Uterus (tissue), 2 donors: ENCODE measurements at regions not wholly inside any gene's neighbourhood (a gene's known extent, or its start where the extent isn't known, plus 50 kb on each side); places are given as distances from the start of the nearest gene placed in this dataset.

Experiments
- CTCF ChIP-seq, 4 experiments: fragments of 200-600 bp in 2 of 4; fragments of 450-650 bp in 2 of 4; sonication (generic) in 2 of 4; IDR thresholded peaks; one replicate each; pipeline ENCODE4 v1.5.1; 2016 to 2019; ENCODE audit warnings: antibody characterized with exemption in 4 of 4, mild to moderate bottlenecking in 2 of 4, moderate library complexity in 1 of 4
- POLR2A ChIP-seq, 2 donors: fragments of 450-650 bp; IDR thresholded peaks; one replicate each; pipeline ENCODE4 v1.6.1; 2016; ENCODE audit warnings: antibody characterized with exemption in 2 of 2, mild to moderate bottlenecking in 1 of 2, moderate library complexity in 1 of 2

- TF ChIP-seq CTCF (IDR thresholded peaks at IDR 0.05) (no peak), POLR2A (IDR thresholded peaks at IDR 0.05) (no peak)
Measured at GRCh38 chr9:24841993-24842392, 296.3 kb upstream of the IZUMO3 start.
